Keratinocyte (primary cell): ENCODE measurements at regions not wholly inside any gene's neighbourhood (a gene's known extent, or its start where the extent isn't known, plus 50 kb on each side); places are given as distances from the start of the nearest gene placed in this dataset.

Source experiments
- DNase-seq: peaks from one replicate; pipeline ENCODE4 v3.0.0-alpha.2; 2011; ENCODE audit warnings: low read depth, missing footprints, low spot score
- FAIRE-seq: peaks from 2 replicates; lab custom pipeline; 2011; peaks lifted over from hg19 to GRCh38; lab: Jason Lieb, UNC
- H2AFZ ChIP-seq: 2 replicates; pipeline ENCODE4 v1.6.0; 2012; ENCODE audit warnings: low read length, control low read depth, inconsistent platforms; ENCODE audit not compliant: control insufficient read depth
- H3K27ac ChIP-seq: 2 replicates; pipeline ENCODE4 v1.5.1; 2011; ENCODE audit warnings: low read length; ENCODE audit not compliant: control insufficient read depth, insufficient read depth
- H3K27me3 ChIP-seq: 3 replicates; pipeline ENCODE4 v1.6.0; 2011; ENCODE audit warnings: low read length; ENCODE audit not compliant: control insufficient read depth, insufficient read depth; ENCODE audit errors: extremely low read depth
- H3K36me3 ChIP-seq, 2 experiments: 2 replicates in 1 of 2; 3 replicates in 1 of 2; pipeline ENCODE4 v1.5.1; 2011; ENCODE audit warnings: low read length in 2 of 2, mild to moderate bottlenecking in 1 of 2; ENCODE audit not compliant: control insufficient read depth in 2 of 2, insufficient read depth in 2 of 2; ENCODE audit errors: extremely low read depth in 1 of 2
- H3K4me1 ChIP-seq: 3 replicates; pipeline ENCODE4 v1.5.1; 2011; ENCODE audit warnings: low read length; ENCODE audit not compliant: control insufficient read depth, insufficient read depth; ENCODE audit errors: extremely low read depth
- H3K4me2 ChIP-seq: 3 replicates; pipeline ENCODE4 v1.6.0; 2011; ENCODE audit warnings: low read depth, low read length; ENCODE audit not compliant: control insufficient read depth, insufficient read depth; ENCODE audit errors: extremely low read depth
- H3K4me3 ChIP-seq, 3 experiments: fragments of 200-600 bp in 1 of 3; sonication (generic) in 1 of 3; 2 replicates in 2 of 3; 3 replicates in 1 of 3; pipeline ENCODE4 v1.5.1; 2011 to 2016; ENCODE audit warnings: low read length in 3 of 3, mild to moderate bottlenecking in 3 of 3, control low read depth in 2 of 3, inconsistent platforms in 1 of 3, low read depth in 1 of 3, mixed read lengths in 1 of 3, mixed run types in 1 of 3, moderate library complexity in 1 of 3; ENCODE audit not compliant: control insufficient read depth in 2 of 3, insufficient read depth in 2 of 3; ENCODE audit errors: extremely low read depth in 1 of 3
- H3K79me2 ChIP-seq: 2 replicates; pipeline ENCODE4 v1.6.0; 2012; ENCODE audit warnings: low read length; ENCODE audit not compliant: control insufficient read depth, insufficient read depth
- H3K9ac ChIP-seq: 3 replicates; pipeline ENCODE4 v1.6.0; 2011; ENCODE audit warnings: low read length; ENCODE audit not compliant: control insufficient read depth, insufficient read depth; ENCODE audit errors: extremely low read depth
- H3K9me1 ChIP-seq: 3 replicates; pipeline ENCODE4 v1.6.0; 2011; ENCODE audit warnings: low read length; ENCODE audit not compliant: control insufficient read depth, insufficient read depth; ENCODE audit errors: extremely low read depth
- H3K9me3 ChIP-seq: 2 replicates; pipeline ENCODE4 v1.5.1; 2012; ENCODE audit warnings: low read depth, low read length; ENCODE audit not compliant: control insufficient read depth
- H4K20me1 ChIP-seq: 3 replicates; pipeline ENCODE4 v1.6.0; 2011; ENCODE audit warnings: low read length; ENCODE audit not compliant: control insufficient read depth, insufficient read depth; ENCODE audit errors: extremely low read depth
- EZH2 ChIP-seq: IDR thresholded peaks from one replicate; pipeline ENCODE4 v1.6.1; 2012; ENCODE audit warnings: inconsistent platforms, mild to moderate bottlenecking, low read length, moderate library complexity
- dilution Hi-C: fragments of 300-500 bp; cut with MboI; formaldehyde crosslinking; loops from one replicate; pipeline ENCODE4 v1.7.0; 2020; ENCODE audit warnings: low sequenced_read_pairs; ENCODE audit not compliant: extremely low pct_ligation_motif_present
- TF ChIP-seq, protein P1 (sequence below), 3 experiments: IDR thresholded peaks in 1 of 3; conservative IDR thresholded peaks in 1 of 3; optimal IDR thresholded peaks in 1 of 3; 2 replicates in 2 of 3; 3 replicates in 1 of 3; pipeline versions ENCODE3 to v1.5.1; 2011; ENCODE audit warnings: low read length in 3 of 3, mild to moderate bottlenecking in 3 of 3, moderate library complexity in 2 of 3, control low read depth in 1 of 3, inconsistent platforms in 1 of 3; ENCODE audit not compliant: insufficient read depth in 2 of 3; ENCODE audit errors: extremely low read depth in 1 of 3

- no peak for FAIRE-seq
- Histone ChIP-seq H4K20me1 (no peaks in the 10 kb centered on the region), H3K9me3 (no peaks in the 10 kb centered on the region), H3K9me1 (no peaks in the 10 kb centered on the region), H3K4me2 (no peak overlapping the region), H3K36me3 (no peaks in the 10 kb centered on the region), H3K4me1 (peaks cover 22% of the 10 kb centered on the region), H3K79me2 (no peaks in the 10 kb centered on the region), H3K9ac (no peak overlapping the region), H2AFZ (no peak overlapping the region), H3K27ac (no peak overlapping the region), H3K4me3 (no peak overlapping the region), H3K27me3 (no peaks in the 10 kb centered on the region)
- TF ChIP-seq, protein P1, sequence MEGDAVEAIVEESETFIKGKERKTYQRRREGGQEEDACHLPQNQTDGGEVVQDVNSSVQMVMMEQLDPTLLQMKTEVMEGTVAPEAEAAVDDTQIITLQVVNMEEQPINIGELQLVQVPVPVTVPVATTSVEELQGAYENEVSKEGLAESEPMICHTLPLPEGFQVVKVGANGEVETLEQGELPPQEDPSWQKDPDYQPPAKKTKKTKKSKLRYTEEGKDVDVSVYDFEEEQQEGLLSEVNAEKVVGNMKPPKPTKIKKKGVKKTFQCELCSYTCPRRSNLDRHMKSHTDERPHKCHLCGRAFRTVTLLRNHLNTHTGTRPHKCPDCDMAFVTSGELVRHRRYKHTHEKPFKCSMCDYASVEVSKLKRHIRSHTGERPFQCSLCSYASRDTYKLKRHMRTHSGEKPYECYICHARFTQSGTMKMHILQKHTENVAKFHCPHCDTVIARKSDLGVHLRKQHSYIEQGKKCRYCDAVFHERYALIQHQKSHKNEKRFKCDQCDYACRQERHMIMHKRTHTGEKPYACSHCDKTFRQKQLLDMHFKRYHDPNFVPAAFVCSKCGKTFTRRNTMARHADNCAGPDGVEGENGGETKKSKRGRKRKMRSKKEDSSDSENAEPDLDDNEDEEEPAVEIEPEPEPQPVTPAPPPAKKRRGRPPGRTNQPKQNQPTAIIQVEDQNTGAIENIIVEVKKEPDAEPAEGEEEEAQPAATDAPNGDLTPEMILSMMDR (optimal IDR thresholded peaks at IDR 0.05 in 1 of 3, IDR thresholded peaks at IDR 0.05 in 1 of 3, conservative IDR thresholded peaks at IDR 0.05 in 1 of 3; ENCODE audit: extremely low read depth in 1 of 3, insufficient read depth in 2 of 3, low read length in 3 of 3): no peak
- no peak for TF ChIP-seq EZH2
- no peak for DNase-seq
- dilution Hi-C loops: no loop called here
Observed at GRCh38 chr5:37893434-37894134, 53.7 kb upstream of the GDNF start.

DNA sequence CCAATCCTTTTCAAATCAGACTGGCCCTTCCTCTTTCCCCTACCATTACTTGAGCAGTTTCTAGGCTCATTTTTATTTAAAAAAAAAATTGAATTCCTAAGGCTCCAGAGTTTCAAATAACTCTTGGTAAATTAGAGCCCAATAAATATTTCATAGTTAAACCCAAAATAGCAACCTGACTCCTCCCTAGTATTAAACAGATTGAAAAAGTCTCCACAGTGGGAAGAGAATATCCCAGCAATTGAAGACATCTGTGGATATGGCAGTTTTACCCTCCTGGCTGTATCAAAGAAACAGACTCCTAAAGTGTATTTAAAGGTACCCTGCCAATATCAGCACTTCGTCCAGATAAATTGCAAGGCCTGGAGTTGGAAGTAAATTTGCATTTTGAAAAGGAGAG is 52.7 kb upstream of the GDNF start:
- TF ChIP-seq, protein P1 (optimal IDR thresholded peaks at IDR 0.05 in 1 of 3, IDR thresholded peaks at IDR 0.05 in 1 of 3, conservative IDR thresholded peaks at IDR 0.05 in 1 of 3; ENCODE audit: extremely low read depth in 1 of 3, insufficient read depth in 2 of 3, low read length in 3 of 3): no peak
- no peak for TF ChIP-seq EZH2
- H3K4me1 ChIP-seq: peaks cover 30% of the 10 kb centered on the region
- H3K27me3 ChIP-seq: no peaks in the 10 kb centered on the region
- H3K36me3 ChIP-seq: no peaks in the 10 kb centered on the region
- H4K20me1 ChIP-seq: no peaks in the 10 kb centered on the region
- H2AFZ ChIP-seq: no peak overlapping the region
- DNase-seq (no peak), FAIRE-seq (no peak)
- H3K27ac ChIP-seq: no peak overlapping the region
- no peaks in the 10 kb centered on the region for H3K9me3 ChIP-seq
- H3K9ac ChIP-seq: no peak overlapping the region
- no peaks in the 10 kb centered on the region for H3K9me1 ChIP-seq
- H3K4me3 ChIP-seq: no peak overlapping the region
- H3K4me2 ChIP-seq: no peak overlapping the region
- no peaks in the 10 kb centered on the region for H3K79me2 ChIP-seq
- dilution Hi-C loops: no loop called here
